ENCODE measurements at regions not wholly inside any gene's neighbourhood (a gene's known extent, or its start where the extent isn't known, plus 50 kb on each side); places are given as distances from the start of the nearest gene placed in this dataset.

DNA sequence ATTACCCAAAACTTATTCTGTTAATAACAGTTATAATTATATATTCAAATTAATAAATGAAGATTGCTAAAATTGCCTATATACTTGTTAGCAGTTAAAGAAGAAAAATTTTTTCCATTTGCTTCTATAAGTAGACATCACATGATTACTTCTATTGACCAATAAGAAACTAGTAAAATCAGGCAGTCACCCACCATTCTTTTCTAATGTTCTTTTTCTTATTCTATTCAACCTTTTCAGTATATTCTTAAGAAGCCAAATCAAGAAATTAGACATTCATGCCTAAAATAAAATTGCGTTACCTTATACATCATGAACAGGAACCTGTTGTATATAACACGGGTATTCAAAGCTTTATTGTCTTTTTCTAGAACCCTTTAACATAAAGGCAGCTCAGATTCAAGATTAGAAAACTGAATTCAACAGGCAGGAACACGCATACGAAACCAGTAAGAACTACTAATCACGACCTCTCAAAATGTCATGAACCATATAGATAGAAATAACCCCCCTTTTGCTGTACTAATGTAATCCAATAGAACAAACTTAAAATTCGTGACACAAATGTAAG, 568.1 kb upstream of the DIPK2B start:
- Histone ChIP-seq H3K4me1 (ENCODE audit: insufficient read depth, low read length) (peaks cover 29% of the 10 kb centered on the region), H3K27me3 (ENCODE audit: insufficient read depth, low read length) (no peaks in the 10 kb centered on the region)

DNA sequence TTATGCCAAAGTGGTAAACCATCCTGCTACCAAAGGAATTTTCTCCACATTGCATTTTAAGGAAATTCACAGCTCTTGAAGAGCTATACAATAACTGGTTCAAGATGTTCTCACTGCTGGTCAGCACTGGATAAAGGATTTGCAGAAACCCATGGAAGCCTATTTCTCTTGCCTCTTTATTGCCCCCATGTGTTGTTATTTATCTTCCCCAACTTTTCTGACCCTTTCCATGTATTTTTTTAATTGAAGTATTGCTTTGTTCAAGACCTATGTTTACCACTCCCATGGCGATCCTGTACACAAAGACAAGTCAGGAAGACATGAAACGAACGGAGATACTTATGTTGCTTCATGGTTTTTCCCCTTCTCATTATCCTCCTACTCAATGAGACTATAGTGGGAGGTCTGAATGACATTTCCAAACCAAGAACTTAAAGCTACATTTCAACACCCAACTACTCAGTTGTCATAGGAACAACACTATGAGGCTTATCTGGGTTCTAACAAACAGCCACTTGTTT, 566.4 kb upstream of the DIPK2B start:
- no peaks in the 10 kb centered on the region for H3K9me3 ChIP-seq (ENCODE audit: low read depth, low read length)
- no peaks in the 10 kb centered on the region for H3K27me3 ChIP-seq (ENCODE audit: insufficient read depth, low read length)
- H3K4me3 ChIP-seq (ENCODE audit: low read length), result peak overlapping the region; percentile 18
- H3K4me1 ChIP-seq (ENCODE audit: insufficient read depth, low read length), result peaks cover 44% of the 10 kb centered on the region

More for the DNA sequence above, 568.1 kb upstream of the DIPK2B start:
- peak overlapping the region; percentile 52 for H3K4me3 ChIP-seq (ENCODE audit: low read length)
- no peaks in the 10 kb centered on the region for H3K9me3 ChIP-seq (ENCODE audit: low read depth, low read length)

DNA sequence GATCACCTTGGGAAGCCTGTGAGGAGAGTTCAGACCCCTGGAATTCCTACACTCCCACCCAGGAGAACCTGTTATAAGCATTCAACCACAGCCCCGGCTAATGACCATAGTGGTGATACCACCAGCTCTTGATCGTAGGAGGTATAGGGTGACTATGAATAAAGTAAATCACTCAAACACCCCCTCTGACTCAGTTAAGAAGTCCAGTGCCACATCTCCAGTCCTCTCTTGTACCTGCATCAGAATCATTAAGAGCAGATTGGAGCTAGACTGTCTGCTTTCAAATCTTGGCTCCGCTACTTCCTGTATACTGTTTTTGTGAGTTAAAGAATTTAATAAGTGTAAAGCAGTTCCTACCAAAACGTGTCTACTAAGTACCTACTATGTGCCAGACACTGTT, 565.1 kb upstream of the DIPK2B start:
- peaks cover 37% of the 10 kb centered on the region for H3K4me1 ChIP-seq (ENCODE audit: insufficient read depth, low read length)
- H3K4me3 ChIP-seq (ENCODE audit: low read length), result no peak overlapping the region

DNA sequence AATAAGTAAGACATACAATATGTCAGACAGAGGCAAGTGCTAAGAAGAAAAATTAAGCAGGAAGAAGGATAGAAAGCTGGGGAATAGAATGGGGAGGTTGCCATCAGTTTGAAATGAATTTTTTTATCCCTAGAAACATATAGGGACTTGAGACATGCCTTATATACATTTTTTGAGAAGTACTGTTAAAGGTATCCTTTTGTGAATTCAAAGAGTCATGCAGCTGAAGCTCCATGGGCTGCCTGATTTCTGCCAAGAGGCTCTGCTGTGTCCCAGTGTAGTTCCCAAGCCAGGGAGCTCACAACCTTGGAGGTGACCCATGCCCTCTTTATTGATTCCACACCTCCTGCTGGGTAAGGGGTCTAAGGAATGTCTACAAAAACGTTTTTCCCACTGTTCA, 564.6 kb upstream of the DIPK2B start:
- Histone ChIP-seq H3K9me3 (ENCODE audit: low read depth, low read length) (no peaks in the 10 kb centered on the region), H3K4me3 (ENCODE audit: low read length) (no peak overlapping the region), H3K27me3 (ENCODE audit: insufficient read depth, low read length) (no peaks in the 10 kb centered on the region), H3K4me1 (ENCODE audit: insufficient read depth, low read length) (peaks cover 37% of the 10 kb centered on the region)

More for the DNA sequence above, 565.1 kb upstream of the DIPK2B start:
- Histone ChIP-seq H3K27me3 (ENCODE audit: insufficient read depth, low read length) (no peaks in the 10 kb centered on the region), H3K9me3 (ENCODE audit: low read depth, low read length) (no peaks in the 10 kb centered on the region)

DNA sequence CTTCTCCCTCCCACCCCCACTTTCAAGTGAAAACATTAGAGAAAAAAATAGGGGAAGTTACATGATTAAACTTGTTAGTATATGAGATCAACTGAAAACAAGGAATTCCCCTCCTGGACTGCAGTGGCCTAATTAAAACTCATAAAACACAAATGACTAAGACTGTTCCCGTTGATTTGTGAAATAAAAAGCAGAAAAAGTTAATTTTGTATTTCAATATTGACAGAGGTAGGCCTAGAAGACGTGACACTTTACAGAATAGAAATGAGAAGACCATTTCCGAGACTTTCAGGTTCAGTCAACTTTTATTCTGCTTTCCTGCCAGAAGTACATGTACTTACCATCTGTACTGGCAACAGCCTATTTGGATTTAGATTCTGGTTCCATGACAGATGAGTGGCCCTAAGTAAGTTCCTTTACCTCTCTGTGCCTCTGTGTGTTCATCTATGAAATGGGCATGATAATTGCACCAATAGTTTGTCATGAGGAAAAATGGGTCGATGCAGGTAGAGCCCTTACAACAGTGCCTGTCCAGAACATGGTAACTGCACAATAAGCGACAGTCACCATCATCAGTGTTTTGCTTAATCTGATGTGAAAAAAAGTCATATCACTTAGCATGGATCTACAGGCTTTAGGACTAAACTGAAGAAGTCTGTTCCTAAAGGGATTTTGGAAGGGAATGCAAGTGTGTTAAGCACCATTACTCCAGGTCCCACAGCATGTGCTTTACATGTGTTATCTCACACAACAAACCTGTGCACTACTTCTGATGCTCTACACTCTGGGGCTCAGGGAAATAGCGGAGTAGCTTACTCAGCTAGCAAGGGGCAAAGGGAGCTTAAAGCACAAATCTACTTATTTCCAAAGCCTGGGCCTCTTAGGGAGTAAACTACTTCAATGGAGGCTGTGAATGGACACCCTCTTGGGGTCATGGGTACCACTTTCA, 562.3 kb upstream of the DIPK2B start:
- Histone ChIP-seq H3K9me3 (ENCODE audit: low read depth, low read length) (no peaks in the 10 kb centered on the region), H3K4me3 (ENCODE audit: low read length) (no peak overlapping the region), H3K4me1 (ENCODE audit: insufficient read depth, low read length) (peaks cover 60% of the 10 kb centered on the region), H3K27me3 (ENCODE audit: insufficient read depth, low read length) (no peaks in the 10 kb centered on the region)

DNA sequence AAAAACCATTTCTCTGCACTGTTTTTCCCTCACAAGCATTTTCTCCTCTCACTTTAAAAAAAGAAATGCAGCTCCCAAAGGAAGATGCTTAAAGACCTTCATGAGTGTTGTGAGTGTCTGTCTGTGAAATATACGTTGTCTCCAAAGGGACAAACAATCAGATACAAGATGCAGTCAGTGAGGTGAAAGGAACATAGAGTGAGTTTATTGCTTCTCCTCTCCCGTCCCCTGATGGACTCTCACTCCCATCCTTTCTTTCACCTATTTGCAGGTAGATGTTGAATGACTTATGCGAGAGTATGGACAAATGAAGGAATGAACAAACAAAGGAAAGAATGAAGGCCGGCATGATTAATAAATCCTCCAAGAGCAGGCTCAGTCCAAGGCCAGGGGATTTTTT, 561.2 kb upstream of the DIPK2B start:
- Histone ChIP-seq H3K4me3 (ENCODE audit: low read length) (no peak overlapping the region), H3K27me3 (ENCODE audit: insufficient read depth, low read length) (no peaks in the 10 kb centered on the region), H3K9me3 (ENCODE audit: low read depth, low read length) (no peaks in the 10 kb centered on the region), H3K4me1 (ENCODE audit: insufficient read depth, low read length) (peaks cover 71% of the 10 kb centered on the region)

DNA sequence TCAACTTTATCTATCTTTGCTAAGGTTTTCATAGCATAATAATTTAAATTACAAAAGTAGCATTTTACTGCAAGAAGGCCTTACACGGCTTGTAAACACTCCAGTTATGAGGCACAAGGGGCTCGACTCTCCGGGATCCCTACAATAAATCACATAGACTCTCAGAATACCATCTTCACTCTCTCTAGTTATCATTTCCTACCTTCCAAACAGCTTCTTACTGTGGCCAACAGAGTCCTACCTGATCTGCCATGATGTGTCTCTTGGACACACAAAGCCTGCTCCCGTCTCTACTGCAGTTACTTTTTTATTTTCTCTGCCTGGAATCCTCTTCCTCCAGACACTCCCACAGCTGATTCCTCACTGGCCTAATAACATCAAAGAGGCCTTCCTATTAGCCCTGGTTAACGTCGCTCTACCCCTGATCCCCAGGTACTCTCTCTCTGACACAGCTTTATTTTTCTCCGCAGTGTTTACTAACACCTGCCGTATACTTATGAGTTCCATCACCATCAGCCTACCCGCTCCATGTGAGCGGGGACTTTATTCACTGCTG, 559.6 kb upstream of the DIPK2B start:
- Histone ChIP-seq H3K4me1 (ENCODE audit: insufficient read depth, low read length) (peaks cover 75% of the 10 kb centered on the region), H3K9me3 (ENCODE audit: low read depth, low read length) (no peaks in the 10 kb centered on the region), H3K4me3 (ENCODE audit: low read length) (no peak overlapping the region), H3K27me3 (ENCODE audit: insufficient read depth, low read length) (no peaks in the 10 kb centered on the region)

DNA sequence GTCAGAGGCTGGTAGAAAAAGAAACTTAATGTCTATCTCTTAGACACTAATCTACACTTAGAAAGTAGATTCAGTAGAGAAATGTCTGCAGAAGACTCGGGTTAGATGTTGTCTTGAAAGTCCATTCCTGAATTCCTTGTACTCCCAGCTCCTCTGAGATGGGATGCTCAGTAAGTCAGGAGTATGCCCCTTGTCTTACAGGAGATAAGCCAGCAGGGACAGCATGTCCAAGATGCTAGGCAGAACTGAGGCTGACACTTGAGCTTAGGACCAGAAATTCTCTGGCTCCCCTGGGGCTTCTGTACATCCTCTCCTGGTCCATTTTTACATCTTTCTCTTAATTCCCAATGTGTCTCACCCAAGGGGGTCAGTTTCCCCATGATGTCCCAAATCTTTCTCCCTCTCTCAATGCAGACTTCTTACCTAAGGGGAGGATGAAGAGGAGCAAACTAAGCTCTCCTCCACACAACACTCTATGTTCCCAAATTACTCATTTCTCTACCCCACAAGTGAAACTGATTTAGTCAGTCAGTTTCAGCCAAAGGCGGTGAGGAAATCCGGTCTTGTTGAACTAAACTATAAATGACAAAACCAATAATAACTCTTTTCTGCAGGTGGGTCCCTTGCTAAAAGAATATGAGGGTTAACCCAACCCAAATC, 558.2 kb upstream of the DIPK2B start:
- Histone ChIP-seq H3K27me3 (ENCODE audit: insufficient read depth, low read length) (no peaks in the 10 kb centered on the region), H3K4me3 (ENCODE audit: low read length) (peak overlapping the region; percentile 9), H3K9me3 (ENCODE audit: low read depth, low read length) (no peaks in the 10 kb centered on the region), H3K4me1 (ENCODE audit: insufficient read depth, low read length) (peaks cover 84% of the 10 kb centered on the region)

DNA sequence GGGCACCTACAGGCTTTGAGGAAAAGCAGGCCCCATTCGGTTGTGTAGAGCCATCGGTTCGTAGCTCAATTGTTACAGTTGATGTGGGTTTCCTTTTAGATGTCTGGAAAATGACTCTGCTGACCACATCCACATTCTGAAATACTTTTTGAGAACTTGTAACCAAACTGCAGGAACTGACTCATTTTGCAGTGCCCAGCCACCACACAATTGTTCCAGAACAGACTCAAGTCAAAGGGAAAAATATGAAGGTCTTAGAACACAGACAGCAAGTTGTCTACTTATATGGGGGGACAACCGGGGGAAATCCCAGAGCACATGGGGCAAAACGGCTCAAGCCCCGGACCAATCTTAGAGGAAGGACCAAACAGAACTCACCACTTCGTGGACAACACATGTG, 557.6 kb upstream of the DIPK2B start:
- H3K4me1 ChIP-seq (ENCODE audit: insufficient read depth, low read length), result peaks cover 86% of the 10 kb centered on the region
- peak overlapping the region; percentile 9 for H3K4me3 ChIP-seq (ENCODE audit: low read length)
- H3K27me3 ChIP-seq (ENCODE audit: insufficient read depth, low read length), result no peaks in the 10 kb centered on the region
- no peaks in the 10 kb centered on the region for H3K9me3 ChIP-seq (ENCODE audit: low read depth, low read length)

DNA sequence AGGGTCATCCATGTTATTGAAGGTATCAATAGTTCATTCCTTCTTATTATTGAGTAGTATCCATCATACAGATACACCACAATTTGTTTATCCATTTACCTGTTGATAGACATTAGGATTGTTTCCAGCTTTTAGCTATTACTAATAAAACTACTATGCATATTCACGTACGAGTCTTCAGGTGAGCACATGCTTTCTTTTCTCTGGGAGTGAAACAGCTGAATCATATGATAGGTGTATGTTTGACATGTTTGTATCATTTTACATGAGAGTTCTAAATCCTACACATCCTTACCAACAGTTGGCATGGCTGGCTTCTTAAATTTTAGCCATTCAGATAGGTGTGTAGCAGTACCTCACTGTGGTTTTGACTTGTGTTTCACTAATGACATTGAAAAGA, 556.6 kb upstream of the DIPK2B start:
- H3K4me1 ChIP-seq (ENCODE audit: insufficient read depth, low read length), result peaks cover 84% of the 10 kb centered on the region

DNA sequence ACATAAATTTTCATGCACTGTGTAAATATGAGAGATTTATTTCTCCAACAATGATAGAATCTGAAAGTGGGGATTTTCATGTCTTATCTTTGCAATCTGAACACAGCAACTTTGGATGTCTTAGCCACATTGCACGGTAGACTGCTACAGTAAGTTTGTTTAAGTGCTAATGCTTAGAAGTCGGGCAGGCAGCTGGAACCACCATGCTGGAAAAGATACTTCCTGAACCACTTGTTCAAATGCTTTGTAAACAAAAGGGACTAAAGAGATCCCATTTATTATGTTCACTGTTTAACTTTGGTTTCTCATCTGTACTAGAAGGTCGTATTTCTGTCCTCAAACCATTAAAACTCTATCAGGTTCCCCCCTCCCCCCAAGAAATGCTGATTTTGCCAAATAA, 555.9 kb upstream of the DIPK2B start:
- H3K4me1 ChIP-seq (ENCODE audit: insufficient read depth, low read length), result peaks cover 78% of the 10 kb centered on the region
- no peak overlapping the region for H3K4me3 ChIP-seq (ENCODE audit: low read length)
- H3K9me3 ChIP-seq (ENCODE audit: low read depth, low read length), result no peaks in the 10 kb centered on the region
- no peaks in the 10 kb centered on the region for H3K27me3 ChIP-seq (ENCODE audit: insufficient read depth, low read length)

More for the DNA sequence above, 556.6 kb upstream of the DIPK2B start:
- Histone ChIP-seq H3K4me3 (ENCODE audit: low read length) (no peak overlapping the region), H3K9me3 (ENCODE audit: low read depth, low read length) (no peaks in the 10 kb centered on the region), H3K27me3 (ENCODE audit: insufficient read depth, low read length) (no peaks in the 10 kb centered on the region)

DNA sequence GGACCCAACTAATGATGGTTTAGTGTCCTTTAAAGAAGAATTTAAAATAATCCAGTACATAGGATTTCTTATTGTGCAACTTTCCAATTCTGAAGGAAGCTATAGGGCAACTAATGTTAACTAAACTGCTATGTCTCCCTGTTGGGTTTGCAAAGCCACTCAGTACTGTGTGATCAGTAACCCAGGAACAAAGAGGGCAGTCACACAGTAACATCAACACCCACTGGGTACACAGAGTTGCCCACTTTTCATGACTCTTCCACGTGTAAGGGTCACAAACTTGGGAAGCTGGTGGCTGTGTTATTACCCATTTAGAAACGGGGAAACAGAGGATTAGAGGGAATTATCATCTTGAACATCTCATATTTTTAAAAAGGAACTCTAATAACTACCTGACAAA, 555.0 kb upstream of the DIPK2B start:
- H3K4me1 ChIP-seq (ENCODE audit: insufficient read depth, low read length), result peaks cover 75% of the 10 kb centered on the region
- H3K27me3 ChIP-seq (ENCODE audit: insufficient read depth, low read length), result no peaks in the 10 kb centered on the region
- H3K4me3 ChIP-seq (ENCODE audit: low read length), result no peak overlapping the region

DNA sequence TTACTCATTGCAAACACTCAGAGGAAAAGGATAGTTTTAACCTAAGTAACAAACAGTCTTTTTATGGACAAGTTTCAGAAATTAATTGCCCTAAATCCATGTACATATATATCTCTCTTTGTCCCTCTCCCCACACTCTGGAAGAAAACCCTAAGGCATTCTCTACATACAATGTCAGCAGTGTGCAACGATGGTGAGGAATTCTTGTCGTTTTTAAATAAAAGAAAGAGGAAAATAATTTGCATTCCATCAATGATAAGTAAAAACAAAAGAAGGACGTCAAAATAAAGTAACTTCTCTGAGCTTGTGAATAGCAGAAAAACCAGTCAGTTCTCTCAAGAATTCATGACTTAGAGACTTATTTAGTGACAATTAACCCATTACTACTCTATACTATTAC, 550.5 kb upstream of the DIPK2B start:
- no peak overlapping the region for H3K4me3 ChIP-seq (ENCODE audit: low read length)
- H3K27me3 ChIP-seq (ENCODE audit: insufficient read depth, low read length), result no peaks in the 10 kb centered on the region
- no peaks in the 10 kb centered on the region for H3K9me3 ChIP-seq (ENCODE audit: low read depth, low read length)
- H3K4me1 ChIP-seq (ENCODE audit: insufficient read depth, low read length), result peaks cover 36% of the 10 kb centered on the region

More for the DNA sequence above, 555.0 kb upstream of the DIPK2B start:
- no peaks in the 10 kb centered on the region for H3K9me3 ChIP-seq (ENCODE audit: low read depth, low read length)

DNA sequence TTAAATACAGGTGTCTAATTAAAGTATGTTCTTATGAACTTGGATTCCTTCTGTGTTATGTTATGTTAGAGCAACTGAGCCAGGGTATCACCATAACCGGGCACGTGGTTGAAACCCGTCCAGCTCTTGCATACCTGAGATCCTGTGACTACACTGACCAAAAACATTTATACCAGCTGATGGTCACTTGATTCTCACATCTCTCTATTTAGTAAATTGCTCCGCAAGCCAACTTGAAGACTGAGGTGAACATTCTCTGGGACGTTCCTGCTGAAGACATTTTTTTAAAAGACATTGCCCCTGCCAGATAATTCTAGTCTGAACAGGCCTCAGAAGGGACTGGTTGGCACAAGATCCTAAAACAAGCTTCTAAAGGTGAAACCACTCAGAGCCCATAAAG, 550.0 kb upstream of the DIPK2B start:
- Histone ChIP-seq H3K4me1 (ENCODE audit: insufficient read depth, low read length) (peaks cover 30% of the 10 kb centered on the region), H3K27me3 (ENCODE audit: insufficient read depth, low read length) (no peaks in the 10 kb centered on the region), H3K9me3 (ENCODE audit: low read depth, low read length) (no peaks in the 10 kb centered on the region), H3K4me3 (ENCODE audit: low read length) (no peak overlapping the region)

DNA sequence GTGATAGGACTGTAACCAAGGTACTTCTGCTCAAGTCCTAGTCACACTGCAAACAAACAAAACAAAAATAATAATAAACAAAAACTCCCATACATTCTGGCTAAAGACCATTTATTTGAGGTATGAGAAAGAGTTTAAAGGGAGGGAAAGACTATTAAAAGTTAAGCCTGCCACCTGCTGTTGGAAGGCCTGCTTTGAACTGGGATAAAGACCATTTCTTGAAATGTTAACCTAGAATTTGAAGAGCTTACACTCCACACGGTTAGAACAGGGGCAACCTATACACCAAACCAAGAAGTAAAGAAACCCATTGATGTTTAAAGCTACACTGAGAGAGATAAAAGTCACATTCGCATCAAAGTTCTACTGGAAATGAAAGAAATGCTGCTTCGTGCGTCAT, 548.7 kb upstream of the DIPK2B start:
- Histone ChIP-seq H3K4me1 (ENCODE audit: insufficient read depth, low read length) (peaks cover 22% of the 10 kb centered on the region), H3K27me3 (ENCODE audit: insufficient read depth, low read length) (no peaks in the 10 kb centered on the region), H3K9me3 (ENCODE audit: low read depth, low read length) (no peaks in the 10 kb centered on the region), H3K4me3 (ENCODE audit: low read length) (no peak overlapping the region)

All from mononuclear cell (primary cell).